ENCODE measurements at regions not wholly inside any gene's neighbourhood (a gene's known extent, or its start where the extent isn't known, plus 50 kb on each side); places are given as distances from the start of the nearest gene placed in this dataset.

- no peak for TF ChIP-seq CTCF (IDR thresholded peaks at IDR 0.05 in 2 of 3, conservative IDR thresholded peaks at IDR 0.05 in 1 of 3; ENCODE audit: borderline replicate concordance in 1 of 3, insufficient read depth in 1 of 3, low read depth in 2 of 3, low read length in 2 of 3)
- no peak for TF ChIP-seq MAX (IDR thresholded peaks at IDR 0.05)
- no peak for TF ChIP-seq EZH2 (IDR thresholded peaks at IDR 0.05)
- TF ChIP-seq POLR2A (IDR thresholded peaks at IDR 0.05; ENCODE audit: borderline replicate concordance, extremely low read depth, insufficient read depth, insufficient read length), result no peak
- TF ChIP-seq SP1 (IDR thresholded peaks at IDR 0.05; ENCODE audit: low read depth), result no peak
- TF ChIP-seq ZBTB33 (IDR thresholded peaks at IDR 0.05; ENCODE audit: extremely low read depth, insufficient replicate concordance, low read length), result no peak
- TF ChIP-seq RAD21 (IDR thresholded peaks at IDR 0.05; ENCODE audit: low read depth), result no peak
- no peak for TF ChIP-seq TCF7L2 (IDR thresholded peaks at IDR 0.05; ENCODE audit: borderline replicate concordance, extremely low read depth, insufficient read depth, insufficient read length)
- no peak for TF ChIP-seq EZH2phosphoT487 (IDR thresholded peaks at IDR 0.05; ENCODE audit: borderline replicate concordance)
- no peak for TF ChIP-seq ATF3 (IDR thresholded peaks at IDR 0.05)
- no peak for TF ChIP-seq POLR2AphosphoS5 (IDR thresholded peaks at IDR 0.05; ENCODE audit: low read depth, low read length)
- TF ChIP-seq ZNF274 (IDR thresholded peaks at IDR 0.05; ENCODE audit: low read depth, low read length), result no peak
Measured at GRCh38 chr5:124502551-124502950, 243.9 kb downstream of the ZNF608 start.

Data from HCT116 (cell line).